ENCODE measurements at regions not wholly inside any gene's neighbourhood (a gene's known extent, or its start where the extent isn't known, plus 50 kb on each side); places are given as distances from the start of the nearest gene placed in this dataset.
"Not testable (repeated sequence)": the region's sequence is repeated elsewhere in the genome, so short reads cannot be mapped to it uniquely, and the experiment has no call there.

DNA sequence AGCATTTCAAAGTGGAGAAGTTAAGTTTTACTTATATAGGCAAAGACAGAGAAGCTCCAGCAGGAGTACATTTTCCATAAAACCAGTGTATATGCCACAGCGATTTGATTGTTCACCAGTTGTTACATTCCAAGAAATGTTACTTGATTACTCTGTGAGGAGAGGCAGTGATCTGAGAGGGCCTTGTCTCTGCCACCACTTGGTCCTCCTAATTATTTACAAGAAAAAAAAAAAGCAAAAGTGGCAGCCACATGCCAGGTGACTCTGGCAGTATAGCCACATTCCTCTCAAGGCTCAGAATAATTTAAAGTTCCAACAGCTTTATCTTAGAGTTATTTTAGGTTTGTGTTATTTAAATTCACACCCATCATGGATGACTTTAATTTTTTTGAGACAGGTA, 1077.8 kb downstream of the ZPLD1 start:
- TF ChIP-seq POLR2A (IDR thresholded peaks at IDR 0.05): no peak
- TF ChIP-seq, protein P1, sequence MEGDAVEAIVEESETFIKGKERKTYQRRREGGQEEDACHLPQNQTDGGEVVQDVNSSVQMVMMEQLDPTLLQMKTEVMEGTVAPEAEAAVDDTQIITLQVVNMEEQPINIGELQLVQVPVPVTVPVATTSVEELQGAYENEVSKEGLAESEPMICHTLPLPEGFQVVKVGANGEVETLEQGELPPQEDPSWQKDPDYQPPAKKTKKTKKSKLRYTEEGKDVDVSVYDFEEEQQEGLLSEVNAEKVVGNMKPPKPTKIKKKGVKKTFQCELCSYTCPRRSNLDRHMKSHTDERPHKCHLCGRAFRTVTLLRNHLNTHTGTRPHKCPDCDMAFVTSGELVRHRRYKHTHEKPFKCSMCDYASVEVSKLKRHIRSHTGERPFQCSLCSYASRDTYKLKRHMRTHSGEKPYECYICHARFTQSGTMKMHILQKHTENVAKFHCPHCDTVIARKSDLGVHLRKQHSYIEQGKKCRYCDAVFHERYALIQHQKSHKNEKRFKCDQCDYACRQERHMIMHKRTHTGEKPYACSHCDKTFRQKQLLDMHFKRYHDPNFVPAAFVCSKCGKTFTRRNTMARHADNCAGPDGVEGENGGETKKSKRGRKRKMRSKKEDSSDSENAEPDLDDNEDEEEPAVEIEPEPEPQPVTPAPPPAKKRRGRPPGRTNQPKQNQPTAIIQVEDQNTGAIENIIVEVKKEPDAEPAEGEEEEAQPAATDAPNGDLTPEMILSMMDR (IDR thresholded peaks at IDR 0.05): no peak
- TF ChIP-seq EP300 (IDR thresholded peaks at IDR 0.05): no peak
- TF ChIP-seq POLR2AphosphoS5 (IDR thresholded peaks at IDR 0.05): no peak
- Histone ChIP-seq H3K9me3 (peaks cover 0 to 2% (median 0%) of the 10 kb centered on the region in 4 donors), H3K4me1 (no peaks in the 10 kb centered on the region), H3K36me3 (no peaks in the 10 kb centered on the region), H3K4me3 (no peak overlapping the region), H3K27me3 (no peaks in the 10 kb centered on the region), H3K27ac (no peak overlapping the region)
- WGBS, 2 donors: 42 to 72% methylated on average over 1 of the region's 1 CpG
- no peak for DNase-seq
- intact Hi-C loops (cut with DNase I): no loop called here

- Histone ChIP-seq H3K27ac (no peak overlapping the region), H3K9me3 (peaks cover 0 to 2% (median 0%) of the 10 kb centered on the region in 4 donors), H3K27me3 (no peaks in the 10 kb centered on the region), H3K4me1 (no peaks in the 10 kb centered on the region), H3K4me3 (no peak overlapping the region), H3K36me3 (no peaks in the 10 kb centered on the region)
- no peak for DNase-seq
- no peak for TF ChIP-seq POLR2AphosphoS5 (IDR thresholded peaks at IDR 0.05)
- no peak for TF ChIP-seq POLR2A (IDR thresholded peaks at IDR 0.05)
- WGBS, 2 donors: 78 to 89% methylated on average over 1 of the region's 1 CpG
- intact Hi-C loops (cut with DNase I): no loop called here
These were observed 1078.2 kb downstream of the ZPLD1 start for GRCh38 chr3:103513003-103513402.

DNA sequence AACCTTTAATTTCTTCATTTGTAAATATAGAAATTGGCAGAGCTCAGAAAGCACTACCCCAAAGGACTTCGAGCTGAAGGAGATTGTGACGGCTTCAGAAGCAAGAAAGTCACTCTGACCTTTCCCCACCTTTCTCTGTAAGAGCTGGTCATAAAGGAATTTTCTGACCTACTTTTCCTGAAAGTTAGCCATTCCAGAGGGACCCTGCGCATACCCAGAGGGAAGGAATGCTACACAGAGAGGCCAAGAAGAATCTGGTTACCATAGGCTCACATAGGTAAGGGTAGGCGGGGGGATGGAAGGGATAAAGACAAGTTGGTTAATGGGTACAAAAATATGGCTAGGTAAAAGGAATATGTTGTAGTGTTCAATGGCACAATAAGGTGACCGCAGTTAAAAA, 1080.3 kb downstream of the ZPLD1 start:
- 79 to 92% methylated on average over 5 of the region's 5 CpGs for WGBS, 2 donors
- intact Hi-C loops (cut with DNase I): no loop called here
- no peak overlapping the region for H3K27ac ChIP-seq
- H3K36me3 ChIP-seq: no peaks in the 10 kb centered on the region
- TF ChIP-seq, protein P1 (IDR thresholded peaks at IDR 0.05): no peak
- TF ChIP-seq POLR2A (IDR thresholded peaks at IDR 0.05): no peak
- TF ChIP-seq EP300 (IDR thresholded peaks at IDR 0.05): no peak
- TF ChIP-seq POLR2AphosphoS5 (IDR thresholded peaks at IDR 0.05): no peak
- H3K27me3 ChIP-seq: no peaks in the 10 kb centered on the region
- DNase-seq: no peak
- H3K4me1 ChIP-seq: no peaks in the 10 kb centered on the region
- H3K4me3 ChIP-seq: no peak overlapping the region
- H3K9me3 ChIP-seq: peaks cover 0 to 2% (median 0%) of the 10 kb centered on the region in 4 donors

- Histone ChIP-seq H3K36me3 (no peaks in the 10 kb centered on the region), H3K4me3 (no peak overlapping the region), H3K27me3 (no peaks in the 10 kb centered on the region), H3K4me1 (no peaks in the 10 kb centered on the region), H3K27ac (no peak overlapping the region), H3K9me3 (peaks cover 0 to 3% (median 0%) of the 10 kb centered on the region in 4 donors)
- no peak for DNase-seq
- WGBS, 2 donors: 90 to 92% methylated on average over 3 of the region's 3 CpGs
- TF ChIP-seq, protein P1 (IDR thresholded peaks at IDR 0.05): no peak
- TF ChIP-seq POLR2A (IDR thresholded peaks at IDR 0.05) (no peak), POLR2AphosphoS5 (IDR thresholded peaks at IDR 0.05) (no peak), EP300 (IDR thresholded peaks at IDR 0.05) (no peak)
- intact Hi-C loops (cut with DNase I): no loop called here
These were observed 1082.1 kb downstream of the ZPLD1 start for GRCh38 chr3:103516950-103517349.

GRCh38 chr3:103531327-103531726, 1096.5 kb downstream of the ZPLD1 start:
- H3K4me3 ChIP-seq; DNase-seq; H3K4me1 ChIP-seq; H3K27me3 ChIP-seq; H3K9me3 ChIP-seq; H3K36me3 ChIP-seq; H3K27ac ChIP-seq; intact Hi-C loops (cut with DNase I): not testable (repeated sequence)
- WGBS, 2 donors: 95 to 96% methylated on average over 19 of the region's 19 CpGs

- no peak for DNase-seq
- H3K27ac ChIP-seq: no peak overlapping the region
- no peak overlapping the region for H3K4me3 ChIP-seq
- no peak for TF ChIP-seq POLR2A (IDR thresholded peaks at IDR 0.05)
- intact Hi-C loops (cut with DNase I): no loop called here
- no peaks in the 10 kb centered on the region for H3K36me3 ChIP-seq
- H3K4me1 ChIP-seq: no peaks in the 10 kb centered on the region
- no peaks in the 10 kb centered on the region for H3K9me3 ChIP-seq
- no peaks in the 10 kb centered on the region for H3K27me3 ChIP-seq
- WGBS, 2 donors: 92 to 93% methylated on average over 4 of the region's 4 CpGs
These were observed 1098.2 kb downstream of the ZPLD1 start for GRCh38 chr3:103532986-103533385.

All from sigmoid colon (tissue), 6 donors.